GM23248 (cell line): ENCODE measurements at regions not wholly inside any gene's neighbourhood (a gene's known extent, or its start where the extent isn't known, plus 50 kb on each side); places are given as distances from the start of the nearest gene placed in this dataset.

ENCODE experiments used
- EZH2 ChIP-seq: fragments of 200-600 bp; sonication (generic); IDR thresholded peaks from 2 replicates; pipeline ENCODE4 v1.6.1; 2018; ENCODE audit warnings: antibody characterized with exemption, mild to moderate bottlenecking; ENCODE audit not compliant: insufficient read depth, poor library complexity, severe bottlenecking
- EZH2phosphoT487 ChIP-seq: fragments of 200-600 bp; sonication (generic); IDR thresholded peaks from 2 replicates; pipeline ENCODE4 v1.6.1; 2018; ENCODE audit warnings: antibody characterized with exemption, moderate library complexity, mild to moderate bottlenecking, low read depth; ENCODE audit not compliant: insufficient read depth

DNA sequence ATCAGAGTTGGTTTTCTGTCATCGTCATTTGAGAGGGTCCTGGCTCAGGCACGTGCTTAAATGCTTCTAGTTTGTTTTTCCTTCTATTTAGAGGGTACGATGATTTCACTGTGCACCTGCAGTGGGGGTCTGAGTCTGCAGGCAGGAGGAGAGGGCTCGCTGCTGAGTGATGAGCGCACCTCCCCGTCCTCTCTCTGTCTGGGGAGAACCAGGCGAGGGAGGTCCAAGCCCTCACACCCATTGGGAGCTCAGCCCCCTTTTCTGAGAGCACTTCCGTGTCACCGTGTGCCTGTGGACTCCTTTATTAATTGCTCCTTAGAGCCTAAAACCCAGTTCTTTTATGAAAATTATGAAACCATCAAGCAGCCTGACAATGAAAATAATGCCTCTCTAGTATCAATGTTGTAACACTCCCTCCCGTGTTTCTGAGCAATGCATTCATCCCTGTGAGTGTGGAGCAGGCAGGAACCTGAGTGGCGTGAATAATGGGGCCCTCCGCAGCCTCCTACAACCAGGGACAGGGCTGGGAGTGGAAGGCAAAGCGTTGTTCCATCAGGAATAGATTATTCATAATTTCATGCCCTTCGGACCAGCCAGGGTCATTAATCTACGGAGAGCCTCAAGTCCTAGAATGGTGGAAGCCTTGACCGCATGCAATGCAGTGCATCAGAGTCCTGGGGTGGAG lies 191.6 kb downstream of the UQCRFS1 start:
- TF ChIP-seq EZH2 (no peak), EZH2phosphoT487 (no peak)
